ENCODE measurements at regions not wholly inside any gene's neighbourhood (a gene's known extent, or its start where the extent isn't known, plus 50 kb on each side); places are given as distances from the start of the nearest gene placed in this dataset.
"Not testable (repeated sequence)": the region's sequence is repeated elsewhere in the genome, so short reads cannot be mapped to it uniquely, and the experiment has no call there.

DNA sequence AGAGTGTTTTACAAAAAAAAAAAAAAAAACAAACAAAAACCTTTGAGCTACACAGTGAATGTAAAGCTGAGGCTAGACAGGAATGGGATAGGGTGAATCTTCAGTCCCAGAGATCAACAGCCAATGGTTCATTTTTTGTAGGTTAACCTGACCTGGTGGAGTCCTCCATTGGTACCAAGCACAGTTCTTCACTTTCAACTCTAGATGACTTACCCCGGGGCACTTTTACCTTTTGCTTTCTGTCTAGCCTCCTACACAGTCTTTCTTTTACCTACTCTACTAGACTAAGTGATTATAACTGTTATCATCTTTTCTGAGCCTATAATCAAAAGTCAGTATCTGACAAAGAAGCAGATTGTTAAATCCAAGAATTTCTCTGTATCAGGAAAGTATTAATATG is 50.9 kb downstream of the ANXA2R start:
- peaks cover 22 to 25% (median 23%) of the 10 kb centered on the region in 3 donors for H3K36me3 Mint-ChIP-seq
- peaks cover 28 to 69% (median 65%) of the 10 kb centered on the region in 4 donors for H3K4me1 Mint-ChIP-seq
- POLR2A ChIA-PET, result interaction anchor here (0.5 to 12.6 kb wide), 10 partner anchors 12 to 495 kb away, joined by 3 to 775 read pairs (median 15); partner anchors contain the start of genes ANXA2R and TMEM267
- peaks cover 0 to 2% (median 0%) of the 10 kb centered on the region in 9 donors for H3K9me3 Mint-ChIP-seq
- DNase-seq, result peak in 3 of 10 donors; percentile 27 to 41 (median 35)
- peak overlapping the region; percentile 83 to 100 (median 100) for H3K27ac Mint-ChIP-seq
- no peaks in the 10 kb centered on the region for H3K27me3 Mint-ChIP-seq
- no peak for ATAC-seq
- peak overlapping the region; percentile 85 to 100 (median 100) for H3K4me3 Mint-ChIP-seq

DNA sequence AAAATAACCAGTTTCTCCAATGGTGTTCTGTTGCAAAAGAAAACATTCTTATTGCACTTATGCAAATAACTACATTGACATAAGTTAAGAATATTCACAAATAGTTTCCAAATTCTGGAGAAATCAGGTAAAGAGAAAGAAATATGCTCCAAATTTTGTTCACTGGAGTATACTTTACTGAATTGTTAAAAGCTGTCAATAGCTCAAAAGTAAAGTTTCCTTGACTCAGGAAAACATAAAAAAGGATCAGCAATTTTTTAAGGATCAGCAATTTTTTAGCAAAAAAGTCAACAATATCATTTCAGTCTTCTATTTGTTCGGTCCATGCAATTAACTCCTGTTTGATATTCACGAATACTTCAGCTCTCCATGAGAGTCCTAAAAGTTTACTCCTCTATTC is 51.6 kb downstream of the ANXA2R start:
- Mint-ChIP-seq H3K27ac (peak overlapping the region; percentile 81 to 100 (median 99)), H3K27me3 (no peaks in the 10 kb centered on the region), H3K9me3 (peaks cover 0 to under 1% (median 0%) of the 10 kb centered on the region in 9 donors), H3K4me3 (peak overlapping the region; percentile 85 to 100 (median 100)), H3K4me1 (peaks cover 28 to 70% (median 67%) of the 10 kb centered on the region in 4 donors), H3K36me3 (peaks cover 20 to 28% (median 26%) of the 10 kb centered on the region in 3 donors)
- POLR2A ChIA-PET, result interaction anchor here (0.5 to 12.6 kb wide), 11 partner anchors 12 to 1060 kb away, joined by 3 to 775 read pairs (median 11); partner anchors contain the start of genes ANXA2R and TMEM267
- DNase-seq (no peak), ATAC-seq (no peak)

GRCh38 chr5:42985129-42986037 is 54.7 kb downstream of the ANXA2R start:
- peaks cover 14 to 36% (median 32%) of the 10 kb centered on the region in 3 donors for H3K36me3 Mint-ChIP-seq
- H3K4me3 Mint-ChIP-seq, result peak overlapping the region in 9 of 10 donors; percentile 11 to 100 (median 50)
- H3K4me1 Mint-ChIP-seq, result peaks cover 21 to 65% (median 61%) of the 10 kb centered on the region in 4 donors
- no peaks in the 10 kb centered on the region for H3K9me3 Mint-ChIP-seq
- POLR2A ChIA-PET, result interaction anchor here (12.5 kb wide), 1 partner anchor 35 kb away, joined by 411 read pairs; no protein-coding TSS in a partner anchor
- no peak for DNase-seq
- no peak for ATAC-seq
- H3K27me3 Mint-ChIP-seq, result no peaks in the 10 kb centered on the region
- peak overlapping the region in 9 of 10 donors; percentile 20 to 86 (median 65) for H3K27ac Mint-ChIP-seq

DNA sequence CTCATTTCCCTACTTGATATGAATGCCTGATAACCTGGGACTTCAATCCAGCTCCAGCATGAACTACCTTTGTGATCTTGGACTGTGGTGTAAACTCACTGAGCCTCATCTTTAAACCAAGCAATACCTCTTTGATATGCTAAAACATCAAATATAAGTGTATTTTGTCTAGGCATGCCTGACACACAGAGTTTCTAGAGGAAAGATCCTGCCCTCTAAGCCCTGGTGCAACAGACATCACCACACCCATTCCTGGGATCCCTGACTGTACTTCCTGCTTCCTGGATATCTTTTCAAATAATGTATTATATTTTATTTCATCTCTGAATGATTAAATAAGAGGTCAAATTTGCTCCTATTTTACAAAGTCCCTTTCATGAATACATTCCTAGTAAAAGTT is 55.8 kb downstream of the ANXA2R start:
- Mint-ChIP-seq H3K4me1 (peaks cover 16 to 56% (median 50%) of the 10 kb centered on the region in 4 donors), H3K36me3 (peaks cover 14 to 37% (median 32%) of the 10 kb centered on the region in 3 donors), H3K27me3 (no peaks in the 10 kb centered on the region), H3K9me3 (no peaks in the 10 kb centered on the region), H3K4me3 (no peak overlapping the region), H3K27ac (no peak overlapping the region)
- POLR2A ChIA-PET, result interaction anchor here (2.3 to 12.5 kb wide), 2 partner anchors 33 to 34 kb away, joined by 11 to 411 read pairs; no protein-coding TSS in a partner anchor
- ATAC-seq (no peak), DNase-seq (no peak)

DNA sequence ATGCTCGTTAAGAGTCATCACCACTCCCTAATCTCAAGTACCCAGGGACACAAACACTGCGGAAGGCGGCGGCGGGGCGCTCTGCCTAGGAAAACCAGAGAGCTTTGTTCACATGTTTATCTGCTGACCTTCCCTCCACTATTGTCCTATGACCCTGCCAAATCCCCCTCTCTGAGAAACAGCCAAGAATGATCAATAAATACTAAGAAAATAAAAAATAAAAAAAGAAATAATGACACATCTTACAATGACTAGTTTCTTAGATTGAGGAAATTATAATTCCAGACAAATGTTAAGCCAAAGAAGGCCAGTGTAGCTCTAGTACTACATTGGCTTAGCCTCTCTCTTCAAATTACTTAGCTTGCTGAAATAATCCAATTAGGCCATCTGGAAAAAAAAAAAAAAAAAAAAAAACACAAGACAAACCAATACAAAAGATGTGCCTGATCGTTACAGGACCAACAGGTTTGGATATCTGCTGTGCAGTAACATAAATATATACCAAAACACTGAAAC is 58.0 kb downstream of the ANXA2R start:
- no peak overlapping the region for H3K4me3 Mint-ChIP-seq
- peaks cover 14 to 43% (median 32%) of the 10 kb centered on the region in 3 donors for H3K36me3 Mint-ChIP-seq
- no peaks in the 10 kb centered on the region for H3K27me3 Mint-ChIP-seq
- H3K9me3 Mint-ChIP-seq, result no peaks in the 10 kb centered on the region
- peak overlapping the region in 1 of 10 donors; percentile 39 for H3K27ac Mint-ChIP-seq
- ATAC-seq, result no peak
- POLR2A ChIA-PET, result interaction anchor here (0.6 to 2.3 kb wide), 6 partner anchors 10 to 209 kb away, joined by 3 to 11 read pairs (median 6); no protein-coding TSS in a partner anchor
- peaks cover 11 to 40% (median 31%) of the 10 kb centered on the region in 4 donors for H3K4me1 Mint-ChIP-seq
- no peak for DNase-seq

DNA sequence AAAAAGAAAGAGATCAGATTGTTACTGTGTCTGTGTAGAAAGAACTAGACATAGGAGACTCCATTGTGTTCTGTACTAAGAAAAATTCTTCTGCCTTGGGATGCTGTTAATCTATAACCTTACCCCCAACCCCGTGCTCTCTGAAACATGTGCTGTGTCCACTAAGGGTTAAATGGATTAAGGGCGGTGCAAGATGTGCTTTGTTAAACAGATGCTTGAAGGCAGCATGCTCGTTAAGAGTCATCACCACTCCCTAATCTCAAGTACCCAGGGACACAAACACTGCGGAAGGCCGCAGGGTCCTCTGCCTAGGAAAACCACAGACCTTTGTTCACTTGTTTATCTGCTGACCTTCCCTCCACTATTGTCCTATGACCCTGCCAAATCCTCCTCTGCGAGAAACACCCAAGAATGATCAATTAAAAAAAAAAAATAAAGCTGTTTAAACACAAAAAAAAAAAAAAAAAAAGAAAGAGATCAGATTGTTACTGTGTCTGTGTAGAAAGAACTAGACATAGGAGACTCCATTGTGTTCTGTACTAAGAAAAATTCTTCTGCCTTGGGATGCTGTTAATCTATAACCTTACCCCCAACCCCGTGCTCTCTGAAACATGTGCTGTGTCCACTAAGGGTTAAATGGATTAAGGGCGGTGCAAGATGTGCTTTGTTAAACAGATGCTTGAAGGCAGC is 58.6 kb downstream of the ANXA2R start:
- POLR2A ChIA-PET, result interaction anchor here (0.6 to 1.3 kb wide), 4 partner anchors 15 to 210 kb away, joined by 3 to 6 read pairs (median 4); no protein-coding TSS in a partner anchor
- not testable (repeated sequence) for ATAC-seq, H3K9me3 Mint-ChIP-seq, H3K27ac Mint-ChIP-seq, DNase-seq, H3K27me3 Mint-ChIP-seq, H3K4me3 Mint-ChIP-seq
- H3K36me3 Mint-ChIP-seq, result peaks cover 14 to 47% (median 35%) of the 10 kb centered on the region in 3 donors
- peaks cover 6 to 34% (median 25%) of the 10 kb centered on the region in 4 donors for H3K4me1 Mint-ChIP-seq

DNA sequence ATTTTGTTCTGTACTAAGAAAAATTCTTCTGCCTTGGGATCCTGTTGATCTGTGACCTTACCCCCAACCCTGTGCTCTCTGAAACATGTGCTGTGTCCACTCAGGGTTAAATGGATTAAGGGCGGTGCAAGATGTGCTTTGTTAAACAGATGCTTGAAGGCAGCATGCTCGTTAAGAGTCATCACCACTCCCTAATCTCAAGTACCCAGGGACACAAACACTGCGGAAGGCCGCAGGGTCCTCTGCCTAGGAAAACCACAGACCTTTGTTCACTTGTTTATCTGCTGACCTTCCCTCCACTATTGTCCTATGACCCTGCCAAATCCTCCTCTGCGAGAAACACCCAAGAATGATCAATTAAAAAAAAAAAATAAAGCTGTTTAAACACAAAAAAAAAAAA is 59.1 kb downstream of the ANXA2R start:
- H3K9me3 Mint-ChIP-seq, H3K27me3 Mint-ChIP-seq, H3K27ac Mint-ChIP-seq, POLR2A ChIA-PET, H3K4me3 Mint-ChIP-seq, DNase-seq, ATAC-seq: not testable (repeated sequence)
- peaks cover 4 to 28% (median 19%) of the 10 kb centered on the region in 4 donors for H3K4me1 Mint-ChIP-seq
- peaks cover 10 to 44% (median 31%) of the 10 kb centered on the region in 3 donors for H3K36me3 Mint-ChIP-seq

- DNase-seq, H3K4me3 Mint-ChIP-seq, ATAC-seq, H3K27me3 Mint-ChIP-seq, H3K9me3 Mint-ChIP-seq, POLR2A ChIA-PET, H3K27ac Mint-ChIP-seq: not testable (repeated sequence)
- Mint-ChIP-seq H3K4me1 (peaks cover 2 to 22% (median 13%) of the 10 kb centered on the region in 4 donors), H3K36me3 (peaks cover 4 to 38% (median 24%) of the 10 kb centered on the region in 3 donors)
Observed at GRCh38 chr5:42980391-42980790, 59.7 kb downstream of the ANXA2R start.

DNA sequence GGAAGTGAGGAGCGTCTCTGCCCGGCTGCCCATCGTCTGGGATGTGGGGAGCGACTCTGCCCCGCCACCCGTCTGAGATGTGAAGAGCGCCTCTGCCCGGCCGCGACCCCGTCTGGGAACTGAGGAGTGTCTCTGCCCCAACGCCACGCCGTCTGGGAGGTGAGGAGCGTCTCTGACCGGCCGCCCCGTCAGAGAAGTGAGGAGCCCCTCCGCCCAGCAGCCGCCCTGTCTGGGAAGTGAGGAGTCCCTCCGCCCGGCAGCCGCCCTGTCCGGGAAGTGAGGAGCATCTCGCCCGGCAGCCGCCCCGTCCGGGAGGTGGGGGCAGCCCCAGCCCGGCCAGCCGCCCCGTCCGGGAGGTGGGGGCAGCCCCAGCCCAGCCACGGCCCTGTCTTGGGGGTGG is 60.9 kb downstream of the ANXA2R start:
- POLR2A ChIA-PET, ATAC-seq, H3K27me3 Mint-ChIP-seq, H3K4me3 Mint-ChIP-seq, H3K9me3 Mint-ChIP-seq, DNase-seq: not testable (repeated sequence)
- H3K4me1 Mint-ChIP-seq, result peaks cover 1 to 19% (median 7%) of the 10 kb centered on the region in 4 donors
- H3K27ac Mint-ChIP-seq, result peak overlapping the region in 1 of 10 donors; percentile 34
- peaks cover 0 to 37% (median 25%) of the 10 kb centered on the region in 3 donors for H3K36me3 Mint-ChIP-seq

- DNase-seq (no peak), ATAC-seq (no peak)
- Mint-ChIP-seq H3K9me3 (no peaks in the 10 kb centered on the region), H3K27ac (peak overlapping the region in 1 of 10 donors; percentile 47), H3K27me3 (no peaks in the 10 kb centered on the region), H3K36me3 (peaks cover 4 to 38% (median 29%) of the 10 kb centered on the region in 3 donors), H3K4me1 (peaks cover 0 to 6% (median 0%) of the 10 kb centered on the region in 4 donors), H3K4me3 (no peak overlapping the region)
- POLR2A ChIA-PET, result interaction anchor here (1.5 kb wide), 1 partner anchor 25 kb away, joined by 3 read pairs; no protein-coding TSS in a partner anchor
Observed at GRCh38 chr5:42974536-42974935, 65.6 kb downstream of the ANXA2R start.

GRCh38 chr5:42970636-42971559 is 69.2 kb downstream of the ANXA2R start:
- Mint-ChIP-seq H3K27ac (no peak overlapping the region), H3K36me3 (peaks cover 4 to 26% (median 19%) of the 10 kb centered on the region in 3 donors), H3K27me3 (no peaks in the 10 kb centered on the region), H3K4me3 (no peak overlapping the region), H3K9me3 (no peaks in the 10 kb centered on the region), H3K4me1 (peaks cover 1 to 10% (median 6%) of the 10 kb centered on the region in 4 donors)
- ATAC-seq (no peak), DNase-seq (peak in 1 of 10 donors; percentile 9)
- POLR2A ChIA-PET, result interaction anchor here (0.6 to 1.6 kb wide), 5 partner anchors 21 to 148 kb away, joined by 3 to 5 read pairs (median 3); no protein-coding TSS in a partner anchor
